PC-9 (cell line): ENCODE measurements at regions not wholly inside any gene's neighbourhood (a gene's known extent, or its start where the extent isn't known, plus 50 kb on each side); places are given as distances from the start of the nearest gene placed in this dataset.

Source experiments
- BruUV-seq: library from RNA; stranded (reverse); fragments of 400-500 nt; replicated peaks from 2 replicates; lab custom pipeline; 2021; lab: Mats Ljungman, UMichigan
- CTCF ChIA-PET: fragments of 300-600 bp; sonication (Branson Sonifier 250); formaldehyde crosslinking; loops from one replicate; lab custom pipeline; 2022; ENCODE audit warnings: antibody characterized with exemption; lab: Charles Lee
- POLR2A ChIA-PET: fragments of 300-600 bp; sonication (Branson Sonifier 250); formaldehyde crosslinking; loops from one replicate; lab custom pipeline; 2022; ENCODE audit warnings: antibody characterized with exemption; ENCODE audit not compliant: unreplicated experiment; lab: Charles Lee
- DNase-seq, 2 experiments: peaks; one replicate each; pipeline versions ENCODE4 v3.0.0 to v3.0.0-alpha.2; 2015 to 2022; ENCODE audit warnings: mixed read lengths in 1 of 2
- H2AFZ ChIP-seq: fragments of 200-600 bp; sonication (generic); 2 replicates; pipeline ENCODE4 v1.8.1; 2017; ENCODE audit warnings: antibody characterized with exemption
- H3F3A ChIP-seq: fragments of 200-600 bp; sonication (generic); 2 replicates; pipeline ENCODE4 v1.8.1; 2017; ENCODE audit warnings: antibody characterized with exemption, mild to moderate bottlenecking, low read depth; ENCODE audit not compliant: insufficient read depth
- H3K27ac ChIP-seq: fragments of 200-600 bp; sonication (generic); 2 replicates; pipeline ENCODE4 v1.6.1; 2016; ENCODE audit warnings: mixed run types
- H3K27me3 ChIP-seq: fragments of 200-600 bp; sonication (generic); 2 replicates; pipeline ENCODE4 v1.6.1; 2016; ENCODE audit warnings: low read depth, mixed run types; ENCODE audit not compliant: insufficient read depth
- H3K36me3 ChIP-seq: fragments of 200-600 bp; sonication (generic); 2 replicates; pipeline ENCODE4 v1.6.1; 2016; ENCODE audit warnings: low read depth, mixed run types
- H3K4me1 ChIP-seq: fragments of 200-600 bp; sonication (generic); replicated peaks from 2 replicates; pipeline ENCODE4 v1.6.1; 2016; ENCODE audit warnings: mixed run types; ENCODE audit not compliant: insufficient read depth
- H3K4me2 ChIP-seq: fragments of 200-600 bp; sonication (generic); 2 replicates; pipeline ENCODE4 v1.6.1; 2017; ENCODE audit warnings: mixed run types
- H3K4me3 ChIP-seq: fragments of 200-600 bp; sonication (generic); 2 replicates; pipeline ENCODE4 v1.6.1; 2016; ENCODE audit warnings: mixed run types
- H3K79me2 ChIP-seq: fragments of 200-600 bp; sonication (generic); 2 replicates; pipeline ENCODE4 v1.6.1; 2017; ENCODE audit warnings: low read depth, mixed run types
- H3K9me2 ChIP-seq: fragments of 200-600 bp; sonication (generic); 2 replicates; pipeline ENCODE4 v1.8.1; 2017; ENCODE audit warnings: mild to moderate bottlenecking; ENCODE audit not compliant: insufficient read depth
- H3K9me3 ChIP-seq: fragments of 200-600 bp; sonication (generic); 2 replicates; pipeline ENCODE4 v1.8.1; 2016; ENCODE audit warnings: low read depth; ENCODE audit not compliant: insufficient read depth
- H4K20me1 ChIP-seq: fragments of 200-600 bp; sonication (generic); 2 replicates; pipeline ENCODE4 v1.8.1; 2017; ENCODE audit not compliant: insufficient read depth
- EZH2 ChIP-seq: fragments of 200-600 bp; sonication (generic); IDR thresholded peaks from 2 replicates; pipeline ENCODE4 v1.8.0; 2017; ENCODE audit warnings: antibody characterized with exemption, low read depth
- intact Hi-C: fragments of 100-400 bp; cut with micrococcal nuclease; formaldehyde crosslinking; loops from one replicate; pipeline ENCODE4 v1.10.0; 2022; ENCODE audit not compliant: unreplicated experiment
- TF ChIP-seq, protein P1 (sequence below): fragments of 200-600 bp; sonication (generic); conservative IDR thresholded peaks from 2 replicates; pipeline ENCODE4 v1.6.1; 2017; ENCODE audit warnings: mixed run types, antibody characterized with exemption, mild to moderate bottlenecking, moderate library complexity

DNA sequence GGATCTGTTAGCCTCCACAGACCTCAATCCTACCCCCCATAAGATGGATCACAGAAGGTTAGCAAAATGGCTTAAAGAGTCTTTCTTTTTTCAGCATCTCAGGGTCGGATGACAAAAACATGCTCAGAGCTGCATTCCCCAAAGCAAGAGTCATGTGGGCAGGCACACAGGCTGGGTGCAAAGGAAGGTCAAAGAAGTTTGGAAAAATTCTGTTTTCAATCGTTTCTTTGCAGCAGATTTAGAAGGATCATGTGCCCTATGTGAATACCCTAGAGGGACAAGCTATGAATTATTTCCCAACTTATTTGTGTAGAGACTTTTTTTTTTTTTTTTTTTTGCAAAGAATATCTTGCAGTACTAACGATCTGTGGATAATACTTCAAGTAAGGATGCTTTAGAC, 845.4 kb downstream of the VRK1 start:
- no peak overlapping the region for H2AFZ ChIP-seq
- intact Hi-C loops = no loop called here
- no peaks in the 10 kb centered on the region for H4K20me1 ChIP-seq
- no peaks in the 10 kb centered on the region for H3K9me2 ChIP-seq
- no peak overlapping the region for H3K4me2 ChIP-seq
- no peaks in the 10 kb centered on the region for H3K36me3 ChIP-seq
- no peak overlapping the region for H3K27ac ChIP-seq
- ChIA-PET POLR2A (no interaction called here), CTCF (no interaction called here)
- H3K27me3 ChIP-seq = no peaks in the 10 kb centered on the region
- no peaks in the 10 kb centered on the region for H3F3A ChIP-seq
- TF ChIP-seq, protein P1, sequence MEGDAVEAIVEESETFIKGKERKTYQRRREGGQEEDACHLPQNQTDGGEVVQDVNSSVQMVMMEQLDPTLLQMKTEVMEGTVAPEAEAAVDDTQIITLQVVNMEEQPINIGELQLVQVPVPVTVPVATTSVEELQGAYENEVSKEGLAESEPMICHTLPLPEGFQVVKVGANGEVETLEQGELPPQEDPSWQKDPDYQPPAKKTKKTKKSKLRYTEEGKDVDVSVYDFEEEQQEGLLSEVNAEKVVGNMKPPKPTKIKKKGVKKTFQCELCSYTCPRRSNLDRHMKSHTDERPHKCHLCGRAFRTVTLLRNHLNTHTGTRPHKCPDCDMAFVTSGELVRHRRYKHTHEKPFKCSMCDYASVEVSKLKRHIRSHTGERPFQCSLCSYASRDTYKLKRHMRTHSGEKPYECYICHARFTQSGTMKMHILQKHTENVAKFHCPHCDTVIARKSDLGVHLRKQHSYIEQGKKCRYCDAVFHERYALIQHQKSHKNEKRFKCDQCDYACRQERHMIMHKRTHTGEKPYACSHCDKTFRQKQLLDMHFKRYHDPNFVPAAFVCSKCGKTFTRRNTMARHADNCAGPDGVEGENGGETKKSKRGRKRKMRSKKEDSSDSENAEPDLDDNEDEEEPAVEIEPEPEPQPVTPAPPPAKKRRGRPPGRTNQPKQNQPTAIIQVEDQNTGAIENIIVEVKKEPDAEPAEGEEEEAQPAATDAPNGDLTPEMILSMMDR = no peak
- TF ChIP-seq EZH2 = no peak
- no peak overlapping the region for H3K4me3 ChIP-seq
- H3K9me3 ChIP-seq = no peaks in the 10 kb centered on the region
- H3K4me1 ChIP-seq = no peaks in the 10 kb centered on the region
- no peak for DNase-seq
- no TSS peak for BruUV-seq
- no peaks in the 10 kb centered on the region for H3K79me2 ChIP-seq

DNA sequence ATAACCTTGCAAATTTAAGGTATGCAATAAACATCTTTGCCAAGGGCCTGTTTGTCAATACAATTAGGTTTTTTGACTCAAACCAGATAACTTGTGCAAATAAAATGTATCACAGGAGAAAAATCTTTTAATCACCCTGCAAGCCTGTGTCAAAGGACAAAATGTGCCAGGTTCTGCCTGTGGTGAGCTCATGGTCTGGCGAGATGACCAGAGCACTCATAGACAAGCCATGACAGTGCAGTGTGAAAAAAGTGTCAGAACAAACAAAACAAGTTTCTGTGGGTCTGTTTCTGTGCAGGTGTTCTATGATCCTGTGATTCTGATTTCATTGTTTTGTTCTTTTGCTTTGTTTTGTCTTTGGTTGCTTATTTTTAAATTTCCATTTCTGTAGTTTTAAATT, 847.2 kb downstream of the VRK1 start:
- BruUV-seq = no TSS peak
- H3K9me2 ChIP-seq = no peaks in the 10 kb centered on the region
- POLR2A ChIA-PET = no interaction called here
- no peak overlapping the region for H3K4me2 ChIP-seq
- intact Hi-C loops = no loop called here
- no peaks in the 10 kb centered on the region for H4K20me1 ChIP-seq
- H3K27ac ChIP-seq = no peak overlapping the region
- H3K4me1 ChIP-seq = no peaks in the 10 kb centered on the region
- no peaks in the 10 kb centered on the region for H3F3A ChIP-seq
- no peaks in the 10 kb centered on the region for H3K36me3 ChIP-seq
- DNase-seq = no peak
- no peaks in the 10 kb centered on the region for H3K79me2 ChIP-seq
- TF ChIP-seq EZH2 = no peak
- TF ChIP-seq, protein P1 = no peak
- H3K4me3 ChIP-seq = no peak overlapping the region
- no peak overlapping the region for H2AFZ ChIP-seq
- no peaks in the 10 kb centered on the region for H3K27me3 ChIP-seq
- CTCF ChIA-PET = no interaction called here
- H3K9me3 ChIP-seq = no peaks in the 10 kb centered on the region

GRCh38 chr14:97649752-97650151, 852.6 kb downstream of the VRK1 start:
- Histone ChIP-seq H3K9me2 (no peaks in the 10 kb centered on the region), H3K27ac (no peak overlapping the region), H4K20me1 (no peaks in the 10 kb centered on the region), H3K4me3 (no peak overlapping the region), H3K9me3 (no peaks in the 10 kb centered on the region), H3K4me2 (no peak overlapping the region), H3K4me1 (no peaks in the 10 kb centered on the region), H3K36me3 (no peaks in the 10 kb centered on the region), H3K79me2 (no peaks in the 10 kb centered on the region), H3K27me3 (no peaks in the 10 kb centered on the region), H3F3A (no peaks in the 10 kb centered on the region), H2AFZ (no peak overlapping the region)
- intact Hi-C loops = no loop called here
- BruUV-seq = no TSS peak
- POLR2A ChIA-PET = no interaction called here
- CTCF ChIA-PET = no interaction called here
- DNase-seq = no peak
- TF ChIP-seq EZH2 = no peak
- TF ChIP-seq, protein P1 = no peak
